ENCODE measurements at regions not wholly inside any gene's neighbourhood (a gene's known extent, or its start where the extent isn't known, plus 50 kb on each side); places are given as distances from the start of the nearest gene placed in this dataset.

DNA sequence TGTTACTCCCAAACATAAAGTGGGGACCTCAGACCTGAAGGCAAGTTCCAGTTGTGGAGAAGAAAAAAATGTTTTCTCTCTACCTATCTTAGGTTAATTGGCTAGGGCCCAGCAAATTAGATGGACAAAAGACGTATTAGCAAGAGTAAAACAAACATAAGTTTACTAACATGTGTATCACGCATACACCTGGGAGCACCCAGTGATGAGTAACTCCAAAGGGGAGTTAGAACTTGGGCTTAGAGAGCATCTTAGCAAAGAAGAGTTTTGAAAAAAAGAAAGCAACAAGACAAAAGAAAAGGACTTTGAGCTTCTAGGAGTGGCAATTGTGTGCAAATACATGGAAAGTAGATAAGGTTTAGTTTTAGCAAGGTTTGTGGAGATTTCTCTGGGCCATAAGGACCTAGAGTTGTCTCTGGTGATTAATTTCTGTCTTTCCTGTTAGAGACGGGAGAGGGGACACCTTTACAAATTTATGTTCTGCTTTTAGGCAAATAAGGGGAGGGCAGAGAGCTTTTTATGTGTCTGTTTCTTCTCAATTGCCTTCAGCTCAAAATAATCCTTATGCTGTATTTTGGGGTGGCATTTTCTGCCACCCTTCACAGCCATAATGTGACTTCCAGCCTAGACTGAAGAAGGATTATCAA lies 76.7 kb upstream of the PTGFRN start:
- TF ChIP-seq, protein P1, sequence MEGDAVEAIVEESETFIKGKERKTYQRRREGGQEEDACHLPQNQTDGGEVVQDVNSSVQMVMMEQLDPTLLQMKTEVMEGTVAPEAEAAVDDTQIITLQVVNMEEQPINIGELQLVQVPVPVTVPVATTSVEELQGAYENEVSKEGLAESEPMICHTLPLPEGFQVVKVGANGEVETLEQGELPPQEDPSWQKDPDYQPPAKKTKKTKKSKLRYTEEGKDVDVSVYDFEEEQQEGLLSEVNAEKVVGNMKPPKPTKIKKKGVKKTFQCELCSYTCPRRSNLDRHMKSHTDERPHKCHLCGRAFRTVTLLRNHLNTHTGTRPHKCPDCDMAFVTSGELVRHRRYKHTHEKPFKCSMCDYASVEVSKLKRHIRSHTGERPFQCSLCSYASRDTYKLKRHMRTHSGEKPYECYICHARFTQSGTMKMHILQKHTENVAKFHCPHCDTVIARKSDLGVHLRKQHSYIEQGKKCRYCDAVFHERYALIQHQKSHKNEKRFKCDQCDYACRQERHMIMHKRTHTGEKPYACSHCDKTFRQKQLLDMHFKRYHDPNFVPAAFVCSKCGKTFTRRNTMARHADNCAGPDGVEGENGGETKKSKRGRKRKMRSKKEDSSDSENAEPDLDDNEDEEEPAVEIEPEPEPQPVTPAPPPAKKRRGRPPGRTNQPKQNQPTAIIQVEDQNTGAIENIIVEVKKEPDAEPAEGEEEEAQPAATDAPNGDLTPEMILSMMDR (IDR thresholded peaks at IDR 0.05): no peak
- TF ChIP-seq SMC3 (IDR thresholded peaks at IDR 0.05) (no peak), ESRRA (IDR thresholded peaks at IDR 0.05; ENCODE audit: borderline replicate concordance, low read length) (no peak), HMGXB4 (CRISPR knock-in tag; IDR thresholded peaks at IDR 0.05; ENCODE audit: borderline replicate concordance) (no peak), PBX3 (IDR thresholded peaks at IDR 0.05) (no peak), POLR2A (IDR thresholded peaks at IDR 0.05; ENCODE audit: low read length) (no peak), EP300 (IDR thresholded peaks at IDR 0.05) (no peak), JUNB (IDR thresholded peaks at IDR 0.05) (no peak)
- TF ChIP-seq, protein P2, sequence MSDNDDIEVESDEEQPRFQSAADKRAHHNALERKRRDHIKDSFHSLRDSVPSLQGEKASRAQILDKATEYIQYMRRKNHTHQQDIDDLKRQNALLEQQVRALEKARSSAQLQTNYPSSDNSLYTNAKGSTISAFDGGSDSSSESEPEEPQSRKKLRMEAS (IDR thresholded peaks at IDR 0.05): no peak

Data from A549 (cell line).